ENCODE measurements at regions not wholly inside any gene's neighbourhood (a gene's known extent, or its start where the extent isn't known, plus 50 kb on each side); places are given as distances from the start of the nearest gene placed in this dataset.

- DNase-seq (ENCODE audit: low read depth), result no peak
These were observed 490.5 kb upstream of the ANKRD30A start for GRCh38 chr10:36634916-36635315.

DNA sequence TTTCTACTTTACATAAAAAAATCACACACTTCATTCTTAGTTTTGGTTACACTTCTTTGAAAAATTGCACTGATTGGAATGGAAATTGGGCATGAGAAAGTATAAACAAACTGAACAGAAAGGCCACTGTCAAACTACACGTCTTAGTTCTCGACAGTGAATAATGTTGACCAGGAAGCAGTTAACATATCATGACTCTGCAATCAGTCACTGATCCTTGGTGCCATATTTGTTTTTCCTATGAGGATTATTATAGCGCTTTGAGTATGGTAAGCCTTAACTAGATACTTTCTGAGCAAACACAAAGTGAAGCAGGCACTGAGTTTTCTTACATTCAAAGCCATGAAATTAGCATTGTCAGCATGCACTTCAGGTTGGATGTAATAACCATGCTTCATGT, 495.1 kb upstream of the ANKRD30A start:
- DNase-seq (ENCODE audit: low read depth), result no peak

GRCh38 chr10:36629476-36629875, 495.9 kb upstream of the ANKRD30A start:
- DNase-seq (ENCODE audit: low read depth), result no peak

DNA sequence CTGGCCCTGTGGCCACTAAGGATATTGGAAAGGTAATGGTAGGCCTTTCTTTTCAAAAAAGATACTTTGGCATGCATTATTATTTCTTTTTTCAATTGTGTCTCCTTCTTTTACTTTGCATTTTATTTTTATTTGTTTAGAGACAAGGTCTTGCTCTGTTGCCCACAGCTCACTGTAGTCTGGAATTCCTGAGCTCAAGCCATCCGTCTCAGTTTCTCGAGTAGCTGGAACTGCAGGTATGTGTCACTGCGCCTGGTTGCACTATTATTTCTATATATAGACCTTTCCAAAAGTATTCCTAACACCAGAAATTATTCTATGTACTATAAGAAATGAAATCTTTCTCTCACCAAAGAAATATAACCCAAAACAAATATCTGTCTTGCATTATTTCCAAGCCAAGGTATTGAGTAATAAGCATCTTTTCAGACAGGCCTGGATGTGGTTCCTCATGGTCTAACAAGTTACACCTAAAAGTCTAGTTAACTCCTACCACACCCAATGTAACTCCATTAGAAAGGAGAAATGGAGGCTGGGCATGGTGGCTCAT, 500.8 kb upstream of the ANKRD30A start:
- DNase-seq (ENCODE audit: low read depth), result no peak

DNA sequence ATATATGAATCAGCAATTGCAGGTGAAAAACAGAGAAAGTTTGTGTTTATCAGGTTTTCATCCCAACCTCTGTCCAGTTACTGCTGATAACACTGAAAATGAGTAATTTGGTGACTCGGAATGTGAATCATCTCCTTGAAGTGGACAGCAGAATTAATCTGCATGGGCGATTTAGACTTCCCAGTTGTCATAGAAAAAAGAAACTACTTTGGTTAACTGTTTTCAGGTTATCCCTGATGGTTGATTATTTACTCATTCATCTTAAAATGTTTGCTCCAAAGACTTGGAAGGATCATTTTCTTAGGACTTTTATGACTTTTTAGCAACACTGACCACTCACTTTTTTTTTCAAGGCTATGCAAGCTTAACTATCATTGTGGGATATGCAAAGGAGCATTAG, 504.1 kb upstream of the ANKRD30A start:
- no peak for DNase-seq (ENCODE audit: low read depth)

DNA sequence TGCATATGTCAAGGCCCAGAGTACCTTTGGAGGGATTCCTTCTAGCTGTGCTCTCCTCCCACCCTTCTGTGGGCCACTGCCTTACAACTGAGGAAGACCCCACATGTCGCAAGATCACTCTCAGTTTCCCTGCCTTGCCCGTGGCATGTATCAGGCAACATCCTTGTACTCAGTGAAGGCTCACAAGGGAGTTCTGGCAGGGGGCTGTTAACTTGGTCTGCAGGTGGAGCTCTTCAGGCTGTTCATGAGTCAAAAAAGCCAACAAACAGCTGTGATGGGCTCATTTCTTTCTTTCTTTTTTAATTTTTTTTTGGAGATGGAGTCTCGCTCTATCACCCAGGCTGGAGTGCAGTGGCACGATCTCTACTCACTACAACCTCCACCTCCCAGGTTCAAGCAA, 513.0 kb upstream of the ANKRD30A start:
- DNase-seq (ENCODE audit: low read depth), result no peak

DNA sequence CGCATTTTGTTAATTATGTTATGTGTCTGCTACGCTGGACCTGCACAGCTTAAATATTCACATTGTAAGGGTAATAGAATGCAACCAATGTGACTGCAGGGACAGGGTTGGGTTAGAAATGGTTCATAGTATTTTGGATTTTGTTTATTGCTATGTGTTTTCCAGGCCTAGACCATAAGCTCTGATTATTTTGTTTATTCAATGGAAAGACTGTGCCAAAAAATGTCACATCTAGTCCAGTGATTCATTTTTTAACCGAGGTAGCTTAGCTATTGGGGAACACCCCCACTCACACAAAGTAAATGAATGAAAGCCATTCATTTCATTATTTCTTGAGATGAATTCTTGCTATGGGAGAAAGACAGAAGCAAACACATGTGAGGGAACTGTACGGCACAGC, 516.5 kb upstream of the ANKRD30A start:
- DNase-seq (ENCODE audit: low read depth), result no peak

GRCh38 chr10:36608251-36608650, 517.1 kb upstream of the ANKRD30A start:
- DNase-seq (ENCODE audit: low read depth), result no peak

DNA sequence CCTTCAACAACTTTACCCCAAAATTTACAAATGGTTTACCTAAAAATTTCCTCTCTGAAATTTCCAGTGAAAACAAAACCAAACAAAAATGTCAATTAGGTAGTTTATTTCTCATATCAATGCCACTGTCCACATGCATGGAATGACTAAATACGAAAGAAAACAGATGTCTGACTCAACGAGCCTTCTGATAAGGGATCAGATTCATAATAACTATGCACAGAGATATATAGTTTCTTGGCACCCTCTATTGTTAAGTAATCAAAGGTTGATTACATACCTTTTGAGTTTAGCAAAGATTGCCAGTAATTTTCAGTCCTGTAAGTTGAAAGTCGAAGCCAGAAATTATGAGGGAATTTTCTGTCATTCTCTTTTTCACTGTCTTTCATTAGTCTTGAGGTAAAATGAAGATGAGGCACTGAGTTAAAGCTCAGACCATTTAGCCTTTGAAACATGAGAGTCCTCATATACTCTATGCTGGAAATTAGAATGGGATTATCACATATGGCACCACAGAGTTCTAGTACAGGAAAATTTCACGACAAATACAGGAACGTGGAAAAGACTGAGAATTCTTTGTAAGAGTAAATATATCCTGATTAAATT, 519.1 kb upstream of the ANKRD30A start:
- no peak for DNase-seq (ENCODE audit: low read depth)

GRCh38 chr10:36604316-36604715, 521.1 kb upstream of the ANKRD30A start:
- no peak for DNase-seq (ENCODE audit: low read depth)

- no peak for DNase-seq (ENCODE audit: low read depth)
These were observed 521.7 kb upstream of the ANKRD30A start for GRCh38 chr10:36603688-36604087.

- no peak for DNase-seq (ENCODE audit: low read depth)
These were observed 523.0 kb upstream of the ANKRD30A start for GRCh38 chr10:36602374-36602773.

DNA sequence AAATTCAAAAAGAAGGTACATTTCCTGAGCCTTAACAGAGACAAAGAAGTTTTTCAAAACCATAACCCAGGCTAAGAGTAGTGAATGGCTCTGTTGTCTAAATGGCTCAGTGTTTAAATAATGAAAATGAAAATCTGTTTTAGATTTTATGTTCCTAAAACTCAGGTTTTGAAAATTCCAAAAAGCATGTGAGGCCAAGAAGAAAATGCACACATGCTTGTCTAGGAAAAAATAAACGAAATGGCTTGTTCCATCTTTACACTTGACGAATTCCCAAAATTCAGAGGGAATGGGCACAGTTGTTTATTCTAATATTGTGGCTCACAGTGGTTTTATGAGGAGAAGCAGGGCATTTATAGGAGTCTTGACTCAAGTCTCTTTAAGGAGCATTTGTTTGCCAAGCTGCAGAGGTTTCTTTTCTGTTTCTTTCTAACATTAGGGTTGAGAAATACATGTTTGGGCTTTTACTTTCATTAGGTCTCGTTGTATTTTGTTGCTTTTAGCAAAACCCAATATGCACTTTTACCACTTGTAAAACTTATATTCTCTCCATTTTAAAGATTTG, 527.6 kb upstream of the ANKRD30A start:
- DNase-seq (ENCODE audit: low read depth), result no peak

DNA sequence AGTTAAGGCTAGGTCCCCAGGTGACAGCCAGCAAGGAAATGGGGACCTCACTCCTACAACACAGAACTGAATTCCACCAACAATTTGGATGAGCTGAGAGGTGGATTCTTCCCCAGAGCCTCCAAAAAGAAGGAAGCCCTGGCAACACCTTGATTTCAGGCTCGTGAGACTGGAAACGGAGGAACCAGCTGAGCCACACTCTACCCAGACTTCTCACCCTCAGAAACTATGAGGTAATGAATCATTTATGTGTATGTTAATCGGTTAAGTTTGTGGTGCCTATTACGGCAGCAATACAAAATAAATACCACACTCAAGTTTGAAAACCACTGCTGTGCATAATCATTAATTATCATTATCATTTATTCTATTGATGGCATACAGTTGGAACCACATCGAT, 532.4 kb upstream of the ANKRD30A start:
- no peak for DNase-seq (ENCODE audit: low read depth)

DNA sequence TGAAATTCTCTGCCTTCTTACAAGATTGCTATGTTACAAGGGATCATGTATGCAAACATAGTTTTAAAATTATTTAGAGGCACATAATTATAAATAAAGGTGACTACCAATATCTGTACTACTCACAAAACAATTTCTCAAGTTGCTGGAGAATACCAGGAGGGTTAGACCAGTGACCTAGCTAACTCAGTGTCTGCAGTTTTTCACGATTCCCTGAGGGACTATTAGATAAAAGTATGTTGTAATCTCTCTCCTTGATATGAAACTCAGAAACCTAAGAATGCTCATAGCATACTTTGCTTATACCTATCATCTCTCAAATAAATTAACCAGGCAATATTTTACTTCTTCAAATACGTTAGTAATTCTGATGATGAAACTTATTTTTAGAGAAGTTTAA, 534.0 kb upstream of the ANKRD30A start:
- no peak for DNase-seq (ENCODE audit: low read depth)

- DNase-seq (ENCODE audit: low read depth), result no peak
These were observed 541.7 kb upstream of the ANKRD30A start for GRCh38 chr10:36583690-36584089.

- DNase-seq (ENCODE audit: low read depth), result no peak
These were observed 544.2 kb upstream of the ANKRD30A start for GRCh38 chr10:36581237-36581636.

DNA sequence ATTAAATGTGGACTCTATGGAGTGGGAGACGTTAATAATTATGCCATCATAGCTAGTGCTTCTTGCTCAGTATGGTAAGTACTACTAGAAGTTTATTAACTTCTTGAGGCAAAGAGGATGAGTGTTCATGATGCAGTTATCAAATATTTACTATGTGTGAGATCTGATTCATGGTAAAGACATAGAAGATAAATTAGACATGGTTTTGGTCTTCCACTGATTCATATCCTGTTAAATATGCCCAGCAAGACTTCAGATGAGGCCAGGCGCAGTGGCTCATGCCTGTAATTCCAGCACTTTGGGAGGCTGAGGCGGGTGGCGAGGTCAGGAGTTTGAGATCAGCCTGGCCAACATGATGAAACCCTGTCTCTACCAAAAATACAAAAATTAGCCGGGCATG, 547.1 kb upstream of the ANKRD30A start:
- no peak for DNase-seq (ENCODE audit: low read depth)

- no peak for DNase-seq (ENCODE audit: low read depth)
These were observed 548.3 kb upstream of the ANKRD30A start for GRCh38 chr10:36577126-36577525.

DNA sequence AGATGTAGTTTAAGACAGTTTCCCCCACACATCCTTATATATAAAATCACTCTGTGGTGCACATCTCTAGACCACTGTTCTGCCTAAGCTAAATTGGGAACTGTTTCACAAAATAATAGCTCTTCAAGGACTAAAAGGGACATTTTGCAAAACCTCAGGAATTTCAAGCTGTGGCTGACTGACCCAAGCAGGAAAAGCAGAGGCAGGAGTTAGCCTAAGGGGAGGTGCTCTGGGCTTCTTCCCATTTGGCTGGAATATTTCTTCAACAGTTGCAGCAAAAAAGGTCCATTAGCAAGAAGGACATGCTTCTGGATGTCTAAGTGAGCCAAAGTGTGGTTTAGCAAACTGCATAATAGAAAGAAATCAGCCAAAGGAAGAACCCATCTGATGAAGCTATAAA, 551.2 kb upstream of the ANKRD30A start:
- DNase-seq (ENCODE audit: low read depth), result no peak

DNA sequence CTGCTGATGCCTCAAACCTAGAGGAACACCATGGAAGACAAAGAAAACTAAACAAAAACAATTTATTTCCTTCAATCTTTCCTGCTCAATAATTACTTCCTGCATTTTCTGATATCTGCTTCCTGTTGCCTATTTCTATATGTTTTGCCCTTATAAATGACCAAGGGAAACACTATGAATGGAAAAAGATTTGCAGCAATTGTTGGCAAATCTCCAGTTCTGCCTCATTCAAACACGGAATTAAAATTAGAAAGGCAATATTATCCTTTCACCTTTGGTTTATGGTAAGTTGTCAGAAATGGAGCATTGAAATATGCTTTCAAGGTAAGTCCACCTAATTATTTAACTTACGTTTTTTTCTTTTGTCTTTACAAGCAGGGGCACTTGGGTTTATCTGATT, 552.2 kb upstream of the ANKRD30A start:
- no peak for DNase-seq (ENCODE audit: low read depth)

- no peak for DNase-seq (ENCODE audit: low read depth)
These were observed 561.0 kb upstream of the ANKRD30A start for GRCh38 chr10:36564433-36564832.

GRCh38 chr10:36559412-36560400, 565.7 kb upstream of the ANKRD30A start:
- no peak for DNase-seq (ENCODE audit: low read depth)

All from CMK (cell line).